Right kidney (tissue), 1 donor: ENCODE measurements at regions not wholly inside any gene's neighbourhood (a gene's known extent, or its start where the extent isn't known, plus 50 kb on each side); places are given as distances from the start of the nearest gene placed in this dataset.
"Not testable (repeated sequence)": the region's sequence is repeated elsewhere in the genome, so short reads cannot be mapped to it uniquely, and the experiment has no call there.

Source experiments
- DNase-seq: peaks from one replicate; pipeline ENCODE4 v3.0.0-alpha.2; 2016

DNA sequence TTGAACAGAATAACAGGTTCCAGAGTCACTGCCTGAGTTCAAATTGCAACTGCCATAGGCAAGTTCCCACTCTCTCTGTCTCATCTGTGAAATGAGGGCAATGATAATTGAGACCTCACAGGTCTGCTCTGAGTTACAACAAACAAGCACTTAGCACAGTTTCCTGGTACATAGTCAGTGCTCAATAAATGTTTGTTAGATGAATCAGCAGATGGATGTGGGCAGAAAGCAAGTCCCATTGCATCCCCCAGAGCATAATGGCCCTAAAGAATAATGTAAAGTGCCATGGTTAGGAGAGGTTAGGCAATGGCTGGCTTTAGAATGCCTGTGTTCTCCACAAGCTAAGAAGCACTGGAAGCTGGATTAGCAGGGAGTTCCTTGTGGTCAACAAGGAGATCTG is 136.5 kb upstream of the LARP1 start:
- no peak for DNase-seq

DNA sequence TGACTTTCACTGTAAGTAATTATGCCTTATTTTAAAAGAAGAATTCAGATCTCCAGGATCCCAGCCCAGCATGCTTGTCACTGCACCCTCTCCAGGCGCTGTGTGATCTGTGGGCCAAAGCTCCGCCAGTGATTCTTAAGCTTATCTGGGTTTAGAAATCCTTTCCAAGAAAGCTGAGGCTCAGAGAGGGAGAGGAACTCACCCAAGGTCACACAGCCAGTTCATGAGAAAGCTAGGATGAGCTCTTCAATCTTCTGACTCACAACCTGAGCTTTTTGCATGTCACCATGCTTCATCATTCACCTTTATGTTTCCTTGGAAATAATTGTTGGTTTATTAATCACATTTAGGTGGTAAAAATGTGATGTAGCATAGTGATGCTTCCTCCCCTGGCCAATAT is 136.6 kb upstream of the HAND1 start:
- DNase-seq = no peak

DNA sequence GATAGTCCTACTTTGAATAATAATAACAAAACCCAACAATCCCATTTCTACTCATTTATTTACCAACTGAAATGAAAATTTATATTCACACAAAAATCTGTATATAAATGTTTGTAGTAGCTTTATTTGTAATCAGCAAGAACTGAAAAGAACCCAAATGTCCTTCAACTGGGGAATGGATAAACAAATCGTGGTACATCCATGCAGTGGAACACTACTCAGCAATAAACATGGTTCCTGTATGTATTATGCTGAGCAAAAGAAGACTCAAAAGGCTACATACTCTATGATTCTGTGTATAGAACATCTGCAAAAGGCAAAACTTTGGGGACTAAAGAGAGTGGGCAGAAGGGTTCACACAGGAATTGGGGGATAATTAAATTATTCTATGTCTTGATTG is 136.1 kb upstream of the HAND1 start:
- DNase-seq = no peak

DNA sequence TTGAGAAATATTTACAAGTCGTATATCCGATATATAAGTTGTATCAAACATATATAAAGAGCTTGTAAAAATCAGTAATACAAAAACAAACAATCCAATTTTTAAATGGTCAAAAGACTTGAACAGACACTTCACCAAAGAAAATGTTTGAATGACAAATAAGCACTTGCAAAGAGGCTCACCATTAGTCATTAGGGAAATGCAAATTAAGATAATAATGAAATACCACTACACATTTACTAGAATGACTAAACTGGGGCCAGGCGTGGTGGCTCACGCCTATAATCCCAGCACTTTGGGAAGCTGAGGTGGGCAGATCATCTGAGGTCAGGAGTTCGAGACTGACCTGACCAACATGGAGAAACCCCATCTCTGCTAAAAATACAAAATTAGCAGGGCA is 134.6 kb upstream of the HAND1 start:
- no peak for DNase-seq

DNA sequence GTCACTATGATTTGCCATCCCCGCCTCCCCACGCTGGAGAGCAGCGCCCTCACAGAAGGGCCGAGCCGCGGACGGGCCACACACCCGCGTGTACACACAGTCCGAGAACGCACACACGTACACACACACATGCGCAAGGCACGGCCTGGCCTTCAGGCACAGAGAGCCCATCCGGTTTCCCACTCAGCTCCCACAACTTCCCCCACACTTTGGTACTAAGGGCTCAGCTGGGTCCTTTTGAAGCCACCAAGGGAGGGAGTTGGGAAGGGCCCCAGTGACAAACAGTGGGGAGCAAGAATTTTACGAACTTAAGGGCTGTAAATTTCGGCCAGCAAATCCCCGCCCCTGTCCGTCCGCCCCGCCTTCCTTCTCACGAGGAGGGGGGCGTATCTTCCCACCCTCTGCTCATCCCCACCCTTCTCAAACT is 133.3 kb upstream of the HAND1 start:
- peak; percentile 37 for DNase-seq

DNA sequence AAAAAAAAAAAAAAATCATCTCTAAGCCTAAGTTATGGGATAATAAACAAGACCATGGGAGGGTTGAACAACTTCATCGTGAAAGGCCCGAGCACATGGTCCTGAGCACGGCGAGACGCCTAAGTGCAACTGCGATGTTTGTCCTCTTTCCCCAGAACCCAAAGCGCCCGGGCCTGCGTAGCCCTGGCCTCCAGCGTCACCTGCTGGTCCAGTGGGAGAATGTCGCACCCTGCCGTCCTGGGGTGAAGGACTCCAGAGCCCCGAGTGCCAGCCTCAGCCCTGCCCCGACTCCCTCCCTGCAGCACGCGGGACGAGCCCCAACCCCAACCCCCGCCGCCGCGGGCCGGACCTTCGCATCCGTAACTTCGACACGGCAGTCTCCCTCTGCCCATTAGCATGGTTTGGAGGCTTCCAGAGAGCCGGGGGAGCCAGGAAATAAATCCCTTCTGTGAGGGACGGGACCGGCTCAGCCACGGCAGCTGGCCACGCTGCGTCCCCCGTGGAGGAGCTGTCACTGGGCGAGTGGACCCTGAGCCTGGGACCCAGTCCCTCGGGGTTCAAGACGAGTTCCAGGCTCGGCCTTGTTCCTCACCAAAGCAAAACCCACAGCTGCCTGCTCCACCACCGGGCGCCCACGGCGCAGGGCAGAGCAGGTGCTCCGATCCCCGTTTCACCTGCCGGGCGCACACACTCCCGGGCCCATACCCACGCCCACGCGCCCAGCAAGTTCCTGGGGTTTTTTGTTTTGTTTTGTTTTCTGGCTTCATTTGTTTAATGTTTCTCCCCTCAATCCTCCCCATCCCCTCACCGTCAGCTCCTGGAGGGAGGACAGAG is 132.5 kb upstream of the HAND1 start:
- peak; percentile 67 for DNase-seq

DNA sequence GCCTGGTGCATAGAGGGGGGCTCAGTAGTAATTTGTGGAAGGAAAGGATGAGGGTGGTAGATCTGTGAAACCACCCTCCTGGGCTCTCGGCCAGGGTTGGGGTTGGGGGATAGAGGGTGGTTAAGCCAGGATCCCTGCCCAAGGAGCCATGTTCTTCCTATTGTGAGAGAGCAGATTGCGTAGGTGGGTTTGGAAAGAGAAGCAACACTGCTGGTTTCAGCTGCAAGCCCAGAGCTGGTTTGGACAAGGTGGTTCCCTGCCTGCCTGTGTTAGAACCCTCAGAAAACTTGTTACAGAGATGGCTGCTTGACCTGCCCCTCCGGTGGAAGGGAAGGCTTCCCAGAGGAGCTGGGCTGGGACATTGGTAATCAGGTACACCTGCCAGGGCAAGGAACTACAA is 131.2 kb upstream of the HAND1 start:
- DNase-seq = no peak

DNA sequence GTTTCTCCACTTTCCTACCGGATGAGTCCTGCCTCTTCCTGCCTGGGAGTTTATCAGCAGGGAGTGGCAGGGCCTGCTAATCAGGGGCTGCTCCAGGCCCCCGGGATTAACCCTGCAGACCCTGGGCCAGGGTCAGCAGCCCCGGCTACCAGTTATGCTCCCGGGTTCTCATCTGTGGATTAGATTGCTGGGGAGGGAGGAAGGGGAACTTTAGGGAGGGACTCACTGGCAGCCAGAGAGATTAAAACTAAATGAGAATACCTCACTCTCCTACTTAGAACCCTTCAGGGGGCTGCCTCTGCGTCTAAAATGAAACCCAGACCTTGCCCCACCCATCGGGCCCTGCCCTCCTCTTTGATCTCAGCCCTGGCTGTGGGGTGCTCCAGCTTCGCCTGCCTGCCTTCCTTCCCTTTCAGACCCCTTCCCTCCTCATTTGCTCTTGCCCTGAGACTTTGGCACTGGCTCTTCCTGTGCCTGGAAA is 130.5 kb upstream of the HAND1 start:
- DNase-seq = no peak

DNA sequence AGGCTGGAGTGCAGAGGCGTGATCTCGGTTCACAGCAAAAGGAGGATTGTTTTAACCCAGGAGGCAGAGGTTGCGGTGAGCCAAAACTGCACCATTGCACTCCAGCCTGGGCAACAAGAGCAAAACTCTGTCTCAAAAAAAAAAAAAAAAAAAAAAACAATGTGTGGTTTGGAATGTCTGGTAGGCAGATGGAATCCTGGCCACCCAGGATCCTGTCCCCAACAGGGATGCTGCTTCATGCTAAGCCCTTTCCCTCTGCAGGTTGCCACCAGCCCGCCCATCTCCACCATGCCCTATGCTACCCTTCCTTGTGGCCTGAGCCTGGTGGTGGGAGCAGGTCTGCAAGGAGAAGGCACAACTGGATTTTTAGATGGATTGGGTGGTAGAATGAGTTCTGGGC is 129.7 kb upstream of the HAND1 start:
- no peak for DNase-seq

DNA sequence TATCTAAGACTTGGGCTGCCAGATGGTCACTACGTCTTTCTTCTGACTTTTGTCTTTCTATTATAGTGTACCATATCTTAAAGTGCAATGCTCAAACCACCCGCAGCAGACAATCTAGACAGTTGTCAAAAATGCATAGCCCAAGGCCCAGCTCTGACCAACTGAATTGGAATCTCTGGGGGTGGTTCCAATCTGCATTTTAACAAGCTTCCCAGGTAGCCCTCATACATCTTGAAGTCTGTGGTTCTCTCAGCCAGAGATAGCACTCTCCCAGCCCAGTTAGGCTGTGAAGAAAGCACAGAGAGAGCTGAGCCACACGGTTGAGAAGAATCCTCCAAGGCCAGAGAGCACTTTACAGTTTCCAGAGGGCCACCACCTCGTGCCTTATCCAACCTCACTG is 128.2 kb upstream of the HAND1 start:
- no peak for DNase-seq

DNA sequence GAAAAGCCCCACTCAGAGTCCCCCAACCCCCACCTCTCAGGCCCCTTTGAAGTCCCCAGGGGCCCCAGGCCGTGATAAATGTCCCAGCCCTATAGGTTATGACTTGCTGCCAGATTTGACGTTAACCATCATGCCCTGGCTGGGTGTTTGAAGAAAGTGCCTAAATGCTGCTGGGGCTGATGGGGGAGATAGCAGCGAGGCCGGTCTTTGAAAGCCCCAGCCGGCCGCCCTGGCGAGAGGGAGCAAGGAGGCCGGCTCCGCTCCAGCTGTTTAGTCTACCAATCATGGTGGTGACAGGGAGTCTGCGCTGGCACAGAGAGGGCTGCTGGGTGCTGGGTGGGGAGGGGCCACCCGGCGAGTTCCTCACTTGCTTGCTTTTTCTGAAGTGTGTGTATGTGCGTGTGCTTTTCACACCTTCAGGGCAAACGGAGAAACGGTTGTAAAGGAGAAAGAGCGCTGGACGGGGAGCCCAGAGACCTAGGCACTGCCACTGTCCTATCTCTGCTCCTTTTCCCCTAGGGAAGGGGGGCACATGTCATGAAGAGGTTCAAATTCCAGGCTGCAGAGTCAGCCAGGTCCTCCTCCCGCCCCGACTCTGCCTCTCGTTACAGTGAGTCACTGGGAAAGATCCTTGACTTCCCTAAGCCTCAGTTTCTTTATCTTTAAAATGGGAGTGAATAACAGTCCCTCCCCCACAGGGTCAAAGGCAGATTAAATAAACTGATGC is 126.1 kb upstream of the HAND1 start:
- peak; percentile 26 for DNase-seq

DNA sequence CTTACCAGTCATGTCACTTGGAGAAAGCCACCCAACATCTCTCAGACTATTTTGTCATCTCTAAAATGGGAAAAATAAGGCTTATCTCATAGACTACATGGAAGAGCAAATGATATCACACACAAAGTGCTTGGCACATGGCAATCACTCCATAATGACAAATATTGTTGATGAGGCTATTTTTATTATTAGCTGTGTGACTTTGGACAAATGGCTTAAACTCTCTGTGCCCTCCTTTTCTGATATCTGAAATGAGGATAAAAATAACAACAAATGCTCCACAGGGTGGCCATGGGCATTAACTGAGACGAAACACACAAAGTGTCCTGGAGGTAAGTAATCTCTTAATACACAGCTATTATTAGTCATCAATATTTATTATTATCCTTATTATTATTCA is 125.5 kb upstream of the HAND1 start:
- no peak for DNase-seq

DNA sequence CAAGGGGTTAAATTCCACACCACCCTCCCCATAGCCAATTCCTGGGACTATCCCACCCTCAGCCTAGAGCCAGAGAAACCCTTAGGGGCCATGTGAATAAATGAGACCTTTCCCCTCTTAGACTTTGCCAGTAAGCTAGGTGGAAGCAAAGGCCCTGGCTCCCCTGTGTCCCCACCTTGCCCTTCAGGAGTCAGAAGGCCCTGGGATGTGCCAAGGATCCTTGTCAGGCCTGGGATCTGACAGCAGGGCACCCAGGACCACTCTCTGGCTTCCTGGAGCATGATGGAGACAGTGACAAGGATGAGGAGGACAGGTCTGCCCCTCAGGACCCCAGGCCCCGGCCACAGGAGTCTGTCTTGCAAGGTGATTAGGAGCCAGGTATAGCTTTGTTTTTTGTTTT is 125.0 kb upstream of the HAND1 start:
- DNase-seq = no peak

DNA sequence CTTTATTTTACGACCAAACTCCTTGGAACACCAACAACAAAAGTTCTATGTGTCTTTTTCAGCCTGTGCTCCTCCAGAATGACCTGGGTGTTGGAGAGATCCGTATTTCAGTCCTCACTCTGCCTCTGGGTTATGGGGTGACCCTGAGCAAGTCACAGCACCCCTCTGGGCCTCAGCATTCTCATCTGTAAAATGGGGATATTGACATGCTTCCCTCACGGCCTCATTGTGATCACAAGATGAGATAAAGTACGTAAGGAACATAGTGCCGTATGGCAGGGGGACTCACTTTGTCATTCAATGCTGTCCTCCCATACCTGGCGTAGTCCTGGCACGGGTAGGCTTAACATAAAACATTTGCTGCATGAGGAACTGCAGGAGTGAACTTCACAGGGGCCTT is 123.0 kb upstream of the HAND1 start:
- DNase-seq = no peak

DNA sequence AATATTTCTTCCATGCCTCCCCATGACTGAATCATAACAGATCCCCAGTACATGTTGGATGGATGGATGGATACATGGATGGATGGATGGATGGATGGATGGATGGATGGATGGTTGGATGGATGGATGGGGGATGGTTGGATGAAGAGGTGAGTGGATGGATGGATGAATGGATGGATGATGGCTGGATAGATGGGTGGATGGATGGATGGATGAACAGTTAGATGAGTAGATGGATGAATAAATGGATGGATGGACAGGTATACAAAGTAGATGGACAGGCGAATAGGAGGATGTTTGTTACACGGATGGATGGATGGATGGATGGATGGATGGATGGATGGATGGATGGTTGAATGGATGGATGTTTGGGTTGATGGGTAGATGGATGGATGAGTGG is 120.0 kb upstream of the HAND1 start:
- DNase-seq = no peak

DNA sequence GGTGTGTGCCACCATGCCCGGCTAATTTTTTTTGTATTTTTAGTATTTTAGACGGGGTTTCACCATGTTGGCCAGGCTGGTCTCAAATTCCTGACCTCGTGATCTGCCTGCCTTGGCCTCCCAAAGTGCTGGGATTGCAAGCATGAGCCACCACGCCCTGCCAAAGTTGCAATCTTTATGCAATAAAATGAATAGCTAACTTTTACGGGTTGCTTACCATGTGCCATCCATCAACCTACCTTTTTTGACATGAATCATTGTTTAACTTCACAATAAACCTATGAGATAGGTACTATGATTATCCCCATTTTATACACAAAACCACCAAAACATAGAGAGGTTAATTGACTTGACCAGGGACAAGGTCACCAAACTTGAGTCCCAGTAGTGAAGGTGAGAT is 118.8 kb upstream of the HAND1 start:
- not testable (repeated sequence) for DNase-seq

DNA sequence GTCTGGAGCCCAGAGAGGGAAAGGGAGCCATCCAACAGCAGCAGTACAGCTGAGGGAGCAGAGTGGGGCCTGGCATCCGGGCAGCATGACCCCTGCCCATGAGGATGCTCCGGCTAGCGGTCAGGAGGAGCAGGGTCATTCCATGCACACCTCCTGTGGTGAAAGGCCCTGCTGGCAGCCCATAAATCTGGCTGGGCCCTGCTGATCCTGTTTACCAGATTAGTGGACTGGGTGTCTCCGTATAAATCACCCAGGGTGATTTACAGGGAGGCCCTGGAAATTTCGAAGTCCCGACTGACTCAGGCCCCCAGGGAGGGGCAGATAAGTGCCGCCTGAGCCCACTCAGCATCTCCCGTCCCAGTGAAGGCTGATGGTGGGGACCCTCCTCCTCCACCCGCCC is 117.6 kb upstream of the HAND1 start:
- DNase-seq = no peak

DNA sequence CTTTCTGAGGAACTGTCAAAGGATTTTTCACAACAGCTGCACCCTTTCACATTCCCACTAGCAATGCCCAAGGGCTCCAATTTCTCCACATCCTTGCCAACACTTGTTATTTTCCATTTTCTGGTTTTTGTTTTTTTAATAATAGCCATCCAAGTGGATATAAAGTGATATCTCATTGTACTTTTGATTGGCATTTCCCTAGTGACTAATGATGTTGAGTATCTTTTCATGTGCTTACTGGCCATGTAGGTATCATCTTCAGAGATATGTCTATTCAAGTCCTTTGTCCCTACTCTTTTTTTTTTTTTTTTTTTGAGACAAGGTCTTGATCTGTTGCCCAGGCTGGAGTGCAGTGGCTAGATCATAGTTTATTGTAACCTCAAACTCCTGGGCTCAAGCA is 115.8 kb upstream of the HAND1 start:
- no peak for DNase-seq

DNA sequence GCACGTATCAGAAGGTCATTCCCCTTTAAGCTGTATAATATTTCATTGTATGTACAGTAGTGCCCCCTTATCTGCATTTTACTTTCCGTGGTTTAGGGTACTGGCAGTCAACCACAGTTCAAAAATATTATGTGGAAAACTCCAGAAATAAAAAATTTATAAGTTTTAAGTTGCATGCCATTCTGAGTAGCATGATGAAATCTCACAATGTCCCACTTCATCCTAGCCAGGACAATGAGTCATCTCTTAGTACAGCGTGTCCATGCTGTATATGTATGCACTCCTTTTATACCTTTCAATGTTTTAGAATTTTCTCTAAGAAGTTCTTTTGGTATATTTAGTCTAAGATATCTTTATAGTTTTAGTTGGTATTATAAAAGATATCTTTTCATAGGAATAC is 115.0 kb upstream of the HAND1 start:
- DNase-seq = no peak

DNA sequence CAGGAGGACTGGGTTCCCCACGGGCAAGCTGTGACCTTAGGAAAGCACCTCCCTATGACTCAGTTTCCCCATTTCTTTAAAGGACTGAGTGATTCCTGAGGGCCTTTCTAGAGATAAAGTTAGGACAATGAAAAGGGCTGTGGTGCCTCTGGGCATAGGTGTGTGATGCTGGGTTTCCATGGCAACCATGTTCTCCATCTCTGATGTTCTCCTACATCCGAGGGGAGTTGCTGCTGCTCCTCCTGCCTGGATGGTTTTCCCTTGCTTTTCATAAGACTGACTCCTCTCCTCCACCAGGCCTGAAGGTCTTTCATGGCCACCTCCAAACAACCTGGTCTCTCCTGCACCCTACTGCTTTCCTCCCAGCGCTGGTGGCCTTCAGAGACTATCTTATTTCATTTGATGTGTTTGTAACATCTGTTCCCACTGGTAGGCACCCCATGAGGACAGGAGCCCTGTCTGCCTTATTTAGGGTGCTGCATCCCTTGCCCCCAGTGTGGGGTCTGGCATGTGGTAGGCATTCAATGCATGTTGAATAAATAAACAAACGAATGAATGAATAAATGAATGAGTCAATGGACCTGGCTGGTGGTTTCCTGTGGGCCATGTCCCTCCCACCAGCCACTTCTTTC is 112.2 kb upstream of the HAND1 start:
- no peak for DNase-seq

DNA sequence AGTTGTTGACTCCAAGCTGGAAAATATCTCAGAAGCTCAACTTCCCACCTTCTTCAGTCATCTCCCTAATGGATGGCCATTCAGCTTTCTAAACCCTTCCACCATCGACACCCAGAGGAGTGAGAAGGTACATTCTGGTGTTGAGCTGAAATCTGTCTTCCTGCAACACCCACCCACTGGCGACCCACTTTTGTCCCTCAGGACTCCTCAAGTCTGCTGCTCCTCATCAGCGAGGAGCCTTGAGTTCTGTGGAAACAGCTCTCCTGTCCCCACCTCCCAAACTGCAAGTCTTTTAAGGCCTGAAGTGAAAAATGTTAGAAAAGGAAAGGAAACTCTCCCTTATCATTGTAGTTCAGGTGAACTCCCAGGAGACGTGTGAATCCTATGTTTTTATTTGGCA is 111.5 kb upstream of the HAND1 start:
- DNase-seq = no peak

DNA sequence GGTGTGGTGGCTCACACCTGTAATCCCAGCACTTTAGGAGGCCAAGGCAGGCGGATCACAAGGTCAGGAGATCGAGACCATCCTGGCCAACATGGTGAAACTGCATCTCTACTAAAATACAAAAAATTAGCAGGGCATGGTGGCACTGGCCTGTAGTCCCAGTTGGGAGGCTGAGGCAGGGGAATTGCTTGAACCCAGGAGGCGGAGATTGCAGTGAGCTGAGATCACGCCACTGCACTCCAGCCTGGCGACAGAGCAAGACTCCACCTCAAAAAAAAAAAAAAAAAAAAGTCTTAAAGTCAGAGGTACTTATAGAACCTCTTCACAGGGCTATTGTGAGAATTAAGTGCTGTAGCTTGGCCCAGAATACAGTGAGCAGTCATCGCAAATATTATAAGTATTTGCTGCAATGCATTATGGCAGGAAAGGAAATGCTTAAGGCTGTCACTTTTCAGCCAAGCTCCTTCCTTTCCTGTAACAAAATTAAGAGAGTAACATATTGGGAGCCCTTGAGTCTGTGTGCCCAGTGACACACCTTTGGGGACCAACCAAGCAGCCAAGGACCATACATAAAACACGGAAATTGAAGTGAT is 110.9 kb upstream of the HAND1 start:
- DNase-seq = not testable (repeated sequence)
